ENCODE measurements at regions not wholly inside any gene's neighbourhood (a gene's known extent, or its start where the extent isn't known, plus 50 kb on each side); places are given as distances from the start of the nearest gene placed in this dataset.

DNA sequence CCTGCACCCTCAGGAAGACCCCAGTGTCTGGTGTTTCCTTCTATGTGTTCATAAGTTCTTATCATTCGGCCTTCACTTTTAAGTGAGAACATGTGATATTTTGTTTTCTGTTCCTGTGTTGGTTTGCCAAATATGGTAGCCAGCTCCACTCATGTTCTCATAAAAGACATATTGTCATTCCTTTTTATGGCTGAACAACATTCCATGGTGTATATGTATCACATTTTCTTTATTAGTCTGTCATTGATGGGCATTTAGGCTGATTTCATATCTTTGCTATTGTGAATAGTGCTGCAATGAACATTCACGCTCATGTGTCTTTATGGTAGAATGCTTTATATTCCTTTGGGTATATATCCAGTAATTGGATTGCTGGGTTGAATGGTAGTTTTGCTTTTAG is 645.1 kb downstream of the SLC16A7 start:
- no peak for DNase-seq
- intact Hi-C loops (cut with DNase I), result no loop called here
- H3K4me1 ChIP-seq, result no peaks in the 10 kb centered on the region

GRCh38 chr12:60251091-60251490 is 655.3 kb downstream of the SLC16A7 start:
- Histone ChIP-seq H3K27me3 (no peaks in the 10 kb centered on the region), H3K4me3 (no peak overlapping the region), H3K36me3 (no peaks in the 10 kb centered on the region), H3K27ac (no peak overlapping the region), H3K9me3 (peaks cover 0 to 3% (median 0%) of the 10 kb centered on the region in 4 donors), H3K4me1 (no peaks in the 10 kb centered on the region)
- intact Hi-C loops (cut with DNase I), result no loop called here
- DNase-seq, result no peak
- WGBS, 2 donors, result 38 to 59% methylated on average over 3 of the region's 3 CpGs
- TF ChIP-seq EP300 (IDR thresholded peaks at IDR 0.05) (no peak), POLR2A (IDR thresholded peaks at IDR 0.05) (no peak), POLR2AphosphoS5 (IDR thresholded peaks at IDR 0.05) (no peak)
- TF ChIP-seq, protein P1, sequence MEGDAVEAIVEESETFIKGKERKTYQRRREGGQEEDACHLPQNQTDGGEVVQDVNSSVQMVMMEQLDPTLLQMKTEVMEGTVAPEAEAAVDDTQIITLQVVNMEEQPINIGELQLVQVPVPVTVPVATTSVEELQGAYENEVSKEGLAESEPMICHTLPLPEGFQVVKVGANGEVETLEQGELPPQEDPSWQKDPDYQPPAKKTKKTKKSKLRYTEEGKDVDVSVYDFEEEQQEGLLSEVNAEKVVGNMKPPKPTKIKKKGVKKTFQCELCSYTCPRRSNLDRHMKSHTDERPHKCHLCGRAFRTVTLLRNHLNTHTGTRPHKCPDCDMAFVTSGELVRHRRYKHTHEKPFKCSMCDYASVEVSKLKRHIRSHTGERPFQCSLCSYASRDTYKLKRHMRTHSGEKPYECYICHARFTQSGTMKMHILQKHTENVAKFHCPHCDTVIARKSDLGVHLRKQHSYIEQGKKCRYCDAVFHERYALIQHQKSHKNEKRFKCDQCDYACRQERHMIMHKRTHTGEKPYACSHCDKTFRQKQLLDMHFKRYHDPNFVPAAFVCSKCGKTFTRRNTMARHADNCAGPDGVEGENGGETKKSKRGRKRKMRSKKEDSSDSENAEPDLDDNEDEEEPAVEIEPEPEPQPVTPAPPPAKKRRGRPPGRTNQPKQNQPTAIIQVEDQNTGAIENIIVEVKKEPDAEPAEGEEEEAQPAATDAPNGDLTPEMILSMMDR (IDR thresholded peaks at IDR 0.05), result no peak

More for the DNA sequence above, 645.1 kb downstream of the SLC16A7 start:
- Histone ChIP-seq H3K9me3 (peaks cover 0 to 2% (median 0%) of the 10 kb centered on the region in 4 donors), H3K36me3 (no peaks in the 10 kb centered on the region), H3K27me3 (no peaks in the 10 kb centered on the region), H3K27ac (no peak overlapping the region), H3K4me3 (no peak overlapping the region)
- TF ChIP-seq EP300 (IDR thresholded peaks at IDR 0.05), result no peak
- no peak for TF ChIP-seq POLR2AphosphoS5 (IDR thresholded peaks at IDR 0.05)
- TF ChIP-seq, protein P1 (IDR thresholded peaks at IDR 0.05), result no peak
- no peak for TF ChIP-seq POLR2A (IDR thresholded peaks at IDR 0.05)
- 88 to 89% methylated on average over 2 of the region's 2 CpGs for WGBS, 2 donors

GRCh38 chr12:60252359-60253096 is 656.7 kb downstream of the SLC16A7 start:
- TF ChIP-seq POLR2A (IDR thresholded peaks at IDR 0.05) (no peak), EP300 (IDR thresholded peaks at IDR 0.05) (no peak)
- no peak overlapping the region for H3K27ac ChIP-seq
- DNase-seq, result no peak
- H3K36me3 ChIP-seq, result no peaks in the 10 kb centered on the region
- no peak overlapping the region for H3K4me3 ChIP-seq
- WGBS, 2 donors, result 77 to 80% methylated on average over 7 of the region's 7 CpGs
- no peaks in the 10 kb centered on the region for H3K4me1 ChIP-seq
- intact Hi-C loops (cut with DNase I), result no loop called here
- H3K9me3 ChIP-seq, result peaks cover 0 to 3% (median 0%) of the 10 kb centered on the region in 4 donors
- no peaks in the 10 kb centered on the region for H3K27me3 ChIP-seq

DNA sequence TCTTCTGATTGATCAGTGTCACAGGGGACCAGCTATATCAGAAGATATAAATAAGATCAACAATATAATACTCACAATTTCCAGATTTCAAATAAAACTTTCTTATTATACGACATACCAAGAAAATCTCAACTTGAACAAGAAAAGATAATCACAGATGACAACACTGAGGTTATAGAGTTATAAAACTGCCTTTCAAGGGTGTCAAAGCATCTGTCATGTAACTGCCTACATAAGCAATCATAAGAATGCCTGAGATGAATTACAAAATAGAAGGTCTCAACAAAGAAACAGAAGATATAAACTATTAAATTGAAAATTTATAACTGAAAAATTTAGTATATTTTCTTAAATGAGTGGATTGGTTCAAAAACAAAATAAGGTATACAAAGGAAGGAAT is 659.2 kb downstream of the SLC16A7 start:
- H3K36me3 ChIP-seq, result no peaks in the 10 kb centered on the region
- no peak for TF ChIP-seq EP300 (IDR thresholded peaks at IDR 0.05)
- TF ChIP-seq, protein P1 (IDR thresholded peaks at IDR 0.05), result no peak
- no peak for TF ChIP-seq POLR2A (IDR thresholded peaks at IDR 0.05)
- no peak for TF ChIP-seq POLR2AphosphoS5 (IDR thresholded peaks at IDR 0.05)
- H3K27ac ChIP-seq, result no peak overlapping the region
- H3K9me3 ChIP-seq, result peaks cover 0 to 3% (median 0%) of the 10 kb centered on the region in 4 donors
- H3K4me1 ChIP-seq, result no peaks in the 10 kb centered on the region
- DNase-seq, result no peak
- 75 to 83% methylated on average over 1 of the region's 1 CpG for WGBS, 2 donors
- no peak overlapping the region for H3K4me3 ChIP-seq
- intact Hi-C loops (cut with DNase I), result no loop called here
- H3K27me3 ChIP-seq, result no peaks in the 10 kb centered on the region

DNA sequence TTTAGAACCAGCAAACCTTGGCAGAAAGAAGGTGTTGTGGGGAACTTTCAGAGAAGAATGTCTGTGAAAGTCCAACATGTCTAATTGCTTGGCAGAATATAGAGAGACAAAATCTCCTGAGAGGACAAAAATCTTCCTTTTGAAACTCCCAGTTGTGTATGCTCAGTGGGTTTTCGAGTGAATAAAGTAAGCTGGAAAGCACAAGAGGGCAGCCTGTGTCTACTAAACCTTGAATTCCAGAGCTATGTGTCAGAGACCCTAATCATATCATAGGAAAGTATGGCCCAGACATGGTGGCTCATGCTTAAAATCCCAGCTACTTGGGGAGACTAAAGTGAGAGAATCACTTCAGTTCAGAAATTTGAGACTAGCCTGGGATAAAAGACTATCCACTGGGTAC is 661.2 kb downstream of the SLC16A7 start:
- TF ChIP-seq POLR2AphosphoS5 (IDR thresholded peaks at IDR 0.05), result no peak
- no peak for TF ChIP-seq EP300 (IDR thresholded peaks at IDR 0.05)
- TF ChIP-seq, protein P1 (IDR thresholded peaks at IDR 0.05), result no peak
- TF ChIP-seq POLR2A (IDR thresholded peaks at IDR 0.05), result no peak
- 33 to 58% methylated on average over 1 of the region's 1 CpG for WGBS, 2 donors
- no peak overlapping the region for H3K4me3 ChIP-seq
- no peaks in the 10 kb centered on the region for H3K4me1 ChIP-seq
- no peaks in the 10 kb centered on the region for H3K27me3 ChIP-seq
- no peak overlapping the region for H3K27ac ChIP-seq
- intact Hi-C loops (cut with DNase I), result no loop called here
- DNase-seq, result no peak
- H3K36me3 ChIP-seq, result no peaks in the 10 kb centered on the region
- peaks cover 0 to 3% (median 0%) of the 10 kb centered on the region in 4 donors for H3K9me3 ChIP-seq

All from sigmoid colon (tissue), 6 donors.